HT-29 (cell line): ENCODE measurements at regions not wholly inside any gene's neighbourhood (a gene's known extent, or its start where the extent isn't known, plus 50 kb on each side); places are given as distances from the start of the nearest gene placed in this dataset.

Experiments used
- DNase-seq: peaks from one replicate; pipeline ENCODE4 v3.0.0-alpha.2; 2015; ENCODE audit warnings: low spot score

DNA sequence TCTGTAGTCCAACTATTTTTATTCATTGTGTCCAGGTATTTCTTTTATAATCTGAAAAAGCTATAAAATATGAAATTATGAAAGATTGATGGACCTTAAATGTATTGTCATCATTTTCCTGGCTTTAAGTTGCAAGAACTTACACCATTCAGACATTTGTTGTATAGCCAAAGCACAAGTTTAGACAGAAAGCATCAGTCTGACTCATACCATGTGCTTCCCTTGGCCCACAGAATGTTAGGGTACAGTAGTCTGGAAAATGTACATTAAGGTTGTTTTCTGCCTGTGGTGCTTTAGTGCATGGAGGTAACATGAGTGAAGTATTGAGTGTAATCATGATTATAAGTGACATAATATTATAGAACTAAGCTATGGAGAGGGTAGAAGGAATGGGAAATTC is 1002.5 kb downstream of the BCL11B start:
- DNase-seq: no peak

GRCh38 chr14:98270201-98270600 is 1001.8 kb downstream of the BCL11B start:
- DNase-seq: no peak

- DNase-seq: no peak
Measured at GRCh38 chr14:98274596-98274995, 997.4 kb downstream of the BCL11B start.

DNA sequence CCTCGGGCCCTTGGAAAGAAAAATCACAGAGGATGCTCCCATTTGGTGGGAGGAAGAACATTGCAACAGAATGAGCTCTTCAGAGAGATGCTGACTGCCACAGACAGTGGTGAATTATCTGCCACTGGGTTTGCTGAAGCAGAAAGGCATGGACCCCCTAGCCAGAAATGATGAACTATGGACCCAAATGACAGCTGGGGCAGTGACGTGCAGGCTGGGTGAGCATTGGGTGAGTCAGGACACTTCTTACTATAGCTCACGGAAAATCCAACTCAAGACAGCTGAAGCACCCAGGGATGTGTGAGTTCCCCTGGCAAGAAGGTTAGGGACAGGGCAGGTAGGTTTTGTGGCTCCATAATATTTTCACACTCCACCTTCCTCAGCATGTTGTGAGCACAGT is 993.2 kb downstream of the BCL11B start:
- no peak for DNase-seq

DNA sequence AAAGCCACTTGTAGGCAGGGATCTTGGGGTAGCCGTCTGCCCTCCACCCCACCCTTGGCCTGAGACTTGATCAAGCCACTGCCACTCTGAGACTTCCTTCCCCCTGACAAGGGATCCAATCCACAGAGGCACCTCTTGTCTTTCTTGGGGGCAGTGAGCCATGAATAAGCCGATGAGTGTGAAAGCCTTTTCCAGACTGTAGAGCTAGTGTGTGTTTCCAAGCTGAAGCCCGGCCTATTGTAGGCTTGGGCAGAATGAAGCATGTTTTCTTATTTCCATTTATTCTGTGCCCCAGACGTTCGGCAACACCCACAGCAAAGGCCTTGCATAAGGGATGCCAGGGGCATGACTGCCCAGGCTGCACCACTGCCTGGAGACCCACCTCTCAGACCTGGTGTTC is 991.6 kb downstream of the BCL11B start:
- DNase-seq: no peak

GRCh38 chr14:98288825-98289224 is 983.2 kb downstream of the BCL11B start:
- DNase-seq: no peak

- no peak for DNase-seq
Measured at GRCh38 chr14:98290596-98290995, 981.4 kb downstream of the BCL11B start.

DNA sequence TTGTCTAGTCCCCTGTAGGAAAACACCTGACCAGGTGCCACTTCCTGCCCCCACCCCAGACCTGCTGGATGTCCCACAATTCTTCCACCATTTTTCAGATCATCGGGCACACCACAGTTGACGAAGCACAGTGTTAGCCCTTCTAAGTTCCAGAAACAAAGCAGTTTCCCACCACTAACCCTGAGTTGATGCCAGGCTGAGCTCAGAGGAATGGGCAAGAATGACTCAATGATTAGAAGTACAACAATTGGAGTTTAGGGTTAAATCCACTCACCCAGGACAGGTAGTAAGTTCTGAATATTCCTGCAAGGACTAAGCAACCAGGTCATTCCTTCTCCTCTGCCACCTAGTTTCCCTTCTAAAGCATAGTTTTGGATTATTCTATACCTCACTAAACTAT is 979.8 kb downstream of the BCL11B start:
- DNase-seq: no peak

- DNase-seq: no peak
Measured at GRCh38 chr14:98293576-98293975, 978.4 kb downstream of the BCL11B start.

DNA sequence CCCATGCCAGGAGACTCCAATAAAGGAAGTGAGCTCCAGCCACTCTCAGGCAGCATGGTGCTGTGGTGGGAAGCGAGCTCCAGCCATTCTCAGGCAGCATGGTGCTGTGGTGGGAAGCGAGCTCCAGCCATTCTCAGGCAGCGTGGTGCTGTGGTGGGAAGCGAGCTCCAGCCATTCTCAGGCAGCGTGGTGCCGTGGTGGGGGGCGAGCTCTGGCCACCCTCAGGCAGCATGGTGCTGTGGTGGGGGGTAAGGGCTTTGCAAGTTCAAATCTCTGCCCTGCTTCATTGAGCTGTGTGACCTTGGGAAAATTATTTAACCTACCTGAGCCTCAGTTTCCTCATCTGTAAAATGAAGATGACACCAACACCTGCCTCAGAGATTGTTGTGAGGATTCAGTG is 975.1 kb downstream of the BCL11B start:
- no peak for DNase-seq

DNA sequence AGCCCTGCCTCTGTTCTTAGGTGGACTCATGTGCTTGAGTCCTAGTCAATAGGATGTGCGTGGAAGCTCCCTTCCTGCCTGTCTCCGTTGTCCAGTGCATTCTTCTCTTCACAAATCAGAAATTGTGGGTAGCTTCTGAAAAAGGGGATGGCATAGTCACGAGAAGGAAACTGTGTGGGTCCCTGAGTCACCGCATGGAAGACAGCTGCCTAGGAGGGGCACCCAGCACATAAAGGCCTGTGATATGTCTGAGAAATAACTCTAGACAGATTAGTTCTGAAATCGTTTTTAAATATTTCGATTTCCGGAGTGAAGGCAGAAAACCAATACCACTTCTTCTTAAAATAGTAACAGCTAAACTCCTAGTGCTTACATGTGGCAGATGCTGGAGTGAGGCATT is 974.4 kb downstream of the BCL11B start:
- DNase-seq: no peak

- no peak for DNase-seq
Measured at GRCh38 chr14:98298481-98299244, 973.3 kb downstream of the BCL11B start.

DNA sequence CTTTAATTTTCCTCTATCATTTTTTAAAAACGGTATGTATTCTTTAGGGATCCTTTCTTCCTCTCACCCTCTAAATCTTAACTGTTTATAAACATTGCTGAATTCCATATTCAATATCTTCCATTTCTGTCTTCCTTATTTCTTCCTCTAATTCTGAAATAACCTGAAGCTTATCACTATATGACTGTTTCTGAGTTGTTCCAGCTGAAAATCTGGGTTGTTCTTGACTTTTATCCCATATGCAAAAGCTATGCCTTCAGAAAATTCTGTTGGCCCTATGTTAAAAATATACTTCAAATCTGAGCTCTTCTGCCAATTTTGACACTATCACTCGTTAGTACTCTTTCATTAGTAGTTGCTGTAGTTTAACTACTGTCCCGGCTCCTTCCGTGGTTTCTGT is 970.3 kb downstream of the BCL11B start:
- DNase-seq: no peak

DNA sequence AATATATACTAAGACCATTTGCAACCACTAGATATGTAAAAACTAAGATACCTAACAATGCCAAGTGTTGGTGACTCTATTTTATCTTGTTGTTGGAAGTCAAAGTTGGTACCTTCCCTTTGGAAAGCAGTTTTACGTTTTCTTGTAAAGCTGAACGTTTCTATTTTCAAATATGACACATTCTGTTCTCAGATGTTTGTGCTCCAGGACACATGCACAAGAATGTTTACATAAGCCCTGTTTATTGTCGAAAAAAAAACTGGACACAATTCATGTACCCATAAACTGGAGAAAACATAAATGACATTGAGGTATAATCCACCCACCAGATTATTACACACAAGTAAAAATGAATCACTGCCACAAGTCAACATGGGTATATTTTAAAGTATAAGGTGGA is 967.4 kb downstream of the BCL11B start:
- no peak for DNase-seq

GRCh38 chr14:98309591-98309990 is 962.4 kb downstream of the BCL11B start:
- no peak for DNase-seq

DNA sequence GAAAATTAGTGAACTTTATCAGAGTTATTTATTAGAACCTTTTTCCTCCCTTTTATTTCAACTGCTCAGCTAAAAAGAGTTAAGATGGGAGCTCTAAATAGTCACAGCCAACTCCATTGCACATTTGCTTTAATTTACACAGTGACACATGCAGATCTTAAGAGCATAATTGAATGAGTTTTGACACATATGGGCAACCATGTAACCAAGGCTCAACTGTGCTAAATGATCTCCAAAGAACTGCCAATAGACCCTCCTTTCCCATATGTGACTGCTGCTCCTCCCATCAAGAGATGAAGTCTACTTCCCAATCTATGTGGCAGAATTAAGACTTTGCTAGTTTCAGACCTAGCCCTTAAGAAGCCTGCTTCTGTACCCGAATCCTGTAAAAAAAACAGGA is 960.0 kb downstream of the BCL11B start:
- DNase-seq: no peak

DNA sequence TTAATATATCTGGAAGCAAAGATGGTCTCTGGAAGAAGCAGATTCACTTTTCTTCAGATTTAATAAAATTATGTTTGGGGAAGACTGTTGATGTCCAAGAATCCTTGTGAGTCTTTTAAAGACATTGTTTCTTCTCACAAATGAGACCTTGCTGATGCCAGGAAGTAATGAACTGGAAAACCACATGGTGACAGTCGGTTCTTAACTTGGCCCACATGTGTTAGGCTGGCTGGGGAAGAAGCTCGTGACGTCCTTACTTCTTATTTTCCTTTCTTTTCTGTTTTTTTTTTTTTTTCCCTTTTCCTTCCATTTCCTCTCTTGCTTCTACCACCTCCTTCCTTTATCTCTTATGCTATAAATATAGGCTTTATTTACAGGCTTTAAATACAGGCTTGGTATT is 950.2 kb downstream of the BCL11B start:
- DNase-seq: no peak

GRCh38 chr14:98323836-98324235 is 948.2 kb downstream of the BCL11B start:
- DNase-seq: no peak

DNA sequence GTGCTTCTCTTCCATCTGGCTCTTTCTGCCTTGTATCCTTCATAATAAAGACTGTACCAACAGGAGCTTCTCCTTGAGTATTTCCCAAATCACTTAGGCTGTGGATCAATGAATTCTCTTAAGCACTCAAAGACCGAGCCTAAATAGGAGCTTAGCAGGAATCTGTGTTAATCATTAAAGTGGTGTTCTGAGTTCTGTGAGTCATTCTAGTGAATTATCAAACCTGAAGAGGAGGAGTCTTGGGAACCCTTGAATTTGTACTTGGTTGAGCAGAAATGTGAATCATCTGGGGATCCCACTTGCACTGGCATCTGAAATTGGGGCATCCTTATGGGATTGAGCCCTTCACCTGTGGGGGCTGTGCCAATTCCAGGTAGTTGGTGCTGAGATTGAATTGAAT is 946.2 kb downstream of the BCL11B start:
- peak; percentile 1 for DNase-seq

GRCh38 chr14:98328496-98328895 is 943.5 kb downstream of the BCL11B start:
- DNase-seq: no peak

DNA sequence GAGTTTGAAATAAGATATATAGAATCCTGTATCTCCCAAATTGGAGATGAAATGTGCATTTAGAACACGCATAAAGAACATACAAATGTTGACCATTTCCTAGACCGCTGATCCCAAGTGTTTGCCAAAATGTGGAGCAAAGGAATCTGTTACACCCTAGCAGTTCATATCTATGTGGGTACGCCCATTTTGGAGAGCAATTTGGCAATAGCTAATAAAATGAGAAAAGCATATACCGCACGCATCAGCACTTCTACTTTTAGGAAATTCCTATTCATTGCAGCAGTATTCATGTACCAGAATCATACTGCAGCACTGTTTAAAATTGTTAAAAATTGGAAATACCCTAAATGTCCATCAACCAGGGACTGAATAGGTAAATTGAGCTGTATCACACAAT is 937.8 kb downstream of the BCL11B start:
- DNase-seq: no peak

GRCh38 chr14:98341211-98341610 is 930.8 kb downstream of the BCL11B start:
- no peak for DNase-seq

DNA sequence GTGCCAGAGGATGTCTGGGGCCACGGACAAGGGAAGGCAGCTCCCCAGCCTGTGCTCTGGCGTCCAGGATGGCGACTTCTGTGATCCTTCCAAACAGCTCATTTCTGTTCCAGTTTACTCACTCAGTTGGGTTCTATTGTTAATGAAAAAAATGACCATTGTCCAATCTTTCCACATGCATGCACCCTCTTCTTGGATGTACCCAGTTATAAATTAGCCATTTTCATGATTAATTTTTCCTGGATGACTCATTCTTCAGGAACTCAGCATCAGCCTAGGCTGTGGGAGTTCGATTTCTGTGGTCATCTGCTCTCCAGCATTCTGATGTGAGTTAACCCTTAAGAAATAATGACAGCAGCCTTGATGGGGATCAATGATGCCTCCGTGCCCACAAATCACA is 926.8 kb downstream of the BCL11B start:
- DNase-seq: no peak

GRCh38 chr14:98347686-98348085 is 924.3 kb downstream of the BCL11B start:
- DNase-seq: no peak
